Upper lobe of left lung (tissue), 4 donors: ENCODE measurements at regions not wholly inside any gene's neighbourhood (a gene's known extent, or its start where the extent isn't known, plus 50 kb on each side); places are given as distances from the start of the nearest gene placed in this dataset.

ENCODE experiments used
- CTCF ChIP-seq, 6 experiments: fragments of 450-650 bp in 4 of 6; fragments of 200-600 bp in 2 of 6; sonication (generic) in 2 of 6; IDR thresholded peaks; one replicate each; pipeline ENCODE4 v1.5.1; 2016 to 2019; ENCODE audit warnings: antibody characterized with exemption in 6 of 6
- EP300 ChIP-seq, 4 donors: sonication (generic); formaldehyde crosslinking; IDR thresholded peaks; one replicate each; pipeline ENCODE4 v1.5.1; 2017; ENCODE audit warnings: antibody characterized with exemption in 4 of 4, control low read depth in 2 of 4
- POLR2A ChIP-seq, 4 donors: fragments of 450-650 bp; IDR thresholded peaks; one replicate each; pipeline ENCODE4 v1.5.1; 2016 to 2017; ENCODE audit warnings: antibody characterized with exemption in 4 of 4, mild to moderate bottlenecking in 2 of 4

GRCh38 chrX:23185951-23186350, 148.7 kb upstream of the PTCHD1 start:
- TF ChIP-seq CTCF (IDR thresholded peaks at IDR 0.05), result no peak
- no peak for TF ChIP-seq EP300 (IDR thresholded peaks at IDR 0.05)
- no peak for TF ChIP-seq POLR2A (IDR thresholded peaks at IDR 0.05)
